ENCODE measurements at regions not wholly inside any gene's neighbourhood (a gene's known extent, or its start where the extent isn't known, plus 50 kb on each side); places are given as distances from the start of the nearest gene placed in this dataset.
A peak's percentile ranks its signal among the peaks of the same experiment; 100 is the strongest.

- intact Hi-C loops (cut with micrococcal nuclease): no loop called here
- no peak for DNase-seq
- no peak overlapping the region for H3K4me3 Mint-ChIP-seq
- CTCF ChIA-PET: no interaction called here
- no peaks in the 10 kb centered on the region for H3K36me3 Mint-ChIP-seq
- no peak overlapping the region for H3K27ac Mint-ChIP-seq
- peaks cover 1% of the 10 kb centered on the region for H3K27me3 Mint-ChIP-seq
- POLR2A ChIA-PET: no interaction called here
- H3K4me1 Mint-ChIP-seq (ENCODE audit: low read depth): no peaks in the 10 kb centered on the region
- H3K9me3 Mint-ChIP-seq: no peaks in the 10 kb centered on the region
Observed at GRCh38 chr7:132690174-132690573, 113.9 kb upstream of the PLXNA4 start.

- Mint-ChIP-seq H3K4me3 (no peak overlapping the region), H3K9me3 (no peaks in the 10 kb centered on the region), H3K36me3 (no peaks in the 10 kb centered on the region), H3K27ac (no peak overlapping the region), H3K27me3 (no peaks in the 10 kb centered on the region), H3K4me1 (ENCODE audit: low read depth) (no peaks in the 10 kb centered on the region)
- intact Hi-C loops (cut with micrococcal nuclease): no loop called here
- POLR2A ChIA-PET: no interaction called here
- CTCF ChIA-PET: no interaction called here
- no peak for DNase-seq
Observed at GRCh38 chr7:132687981-132688383, 111.7 kb upstream of the PLXNA4 start.

GRCh38 chr7:132687016-132687415 is 110.7 kb upstream of the PLXNA4 start:
- H3K4me3 Mint-ChIP-seq: no peak overlapping the region
- H3K27me3 Mint-ChIP-seq: no peaks in the 10 kb centered on the region
- intact Hi-C loops (cut with micrococcal nuclease): no loop called here
- H3K4me1 Mint-ChIP-seq (ENCODE audit: low read depth): no peaks in the 10 kb centered on the region
- no peaks in the 10 kb centered on the region for H3K9me3 Mint-ChIP-seq
- H3K27ac Mint-ChIP-seq: no peak overlapping the region
- DNase-seq: no peak
- CTCF ChIA-PET: no interaction called here
- POLR2A ChIA-PET: no interaction called here
- no peaks in the 10 kb centered on the region for H3K36me3 Mint-ChIP-seq

GRCh38 chr7:132685277-132685676 is 109.0 kb upstream of the PLXNA4 start:
- ChIA-PET POLR2A (no interaction called here), CTCF (no interaction called here)
- no peak for DNase-seq
- no peak overlapping the region for H3K27ac Mint-ChIP-seq
- no peaks in the 10 kb centered on the region for H3K9me3 Mint-ChIP-seq
- H3K27me3 Mint-ChIP-seq: no peaks in the 10 kb centered on the region
- intact Hi-C loops (cut with micrococcal nuclease): no loop called here
- H3K36me3 Mint-ChIP-seq: no peaks in the 10 kb centered on the region
- no peaks in the 10 kb centered on the region for H3K4me1 Mint-ChIP-seq (ENCODE audit: low read depth)
- H3K4me3 Mint-ChIP-seq: no peak overlapping the region

- intact Hi-C loops (cut with micrococcal nuclease): no loop called here
- H3K4me3 Mint-ChIP-seq: no peak overlapping the region
- H3K36me3 Mint-ChIP-seq: no peaks in the 10 kb centered on the region
- H3K4me1 Mint-ChIP-seq (ENCODE audit: low read depth): no peaks in the 10 kb centered on the region
- ChIA-PET POLR2A (no interaction called here), CTCF (no interaction called here)
- H3K27me3 Mint-ChIP-seq: no peaks in the 10 kb centered on the region
- no peak overlapping the region for H3K27ac Mint-ChIP-seq
- H3K9me3 Mint-ChIP-seq: no peaks in the 10 kb centered on the region
- DNase-seq: no peak
Observed at GRCh38 chr7:132683896-132684690, 107.8 kb upstream of the PLXNA4 start.

GRCh38 chr7:132681951-132682350 is 105.7 kb upstream of the PLXNA4 start:
- CTCF ChIA-PET: no interaction called here
- intact Hi-C loops (cut with micrococcal nuclease): no loop called here

GRCh38 chr7:132680590-132680989 is 104.3 kb upstream of the PLXNA4 start:
- intact Hi-C loops (cut with micrococcal nuclease): no loop called here
- ChIA-PET CTCF (no interaction called here), POLR2A (no interaction called here)
- H3K4me1 Mint-ChIP-seq (ENCODE audit: low read depth): no peaks in the 10 kb centered on the region
- no peaks in the 10 kb centered on the region for H3K9me3 Mint-ChIP-seq
- no peaks in the 10 kb centered on the region for H3K36me3 Mint-ChIP-seq
- peak; percentile 24 for DNase-seq
- H3K27ac Mint-ChIP-seq: no peak overlapping the region
- no peak overlapping the region for H3K4me3 Mint-ChIP-seq
- H3K27me3 Mint-ChIP-seq: no peaks in the 10 kb centered on the region

More at GRCh38 chr7:132681951-132682350, 105.7 kb upstream of the PLXNA4 start:
- Mint-ChIP-seq H3K4me1 (ENCODE audit: low read depth) (no peaks in the 10 kb centered on the region), H3K9me3 (no peaks in the 10 kb centered on the region), H3K27me3 (no peaks in the 10 kb centered on the region), H3K4me3 (no peak overlapping the region), H3K27ac (no peak overlapping the region), H3K36me3 (no peaks in the 10 kb centered on the region)
- no peak for DNase-seq
- POLR2A ChIA-PET: no interaction called here

- ChIA-PET POLR2A (no interaction called here), CTCF (no interaction called here)
- H3K27me3 Mint-ChIP-seq: no peaks in the 10 kb centered on the region
- no peak for DNase-seq
- H3K4me1 Mint-ChIP-seq (ENCODE audit: low read depth): no peaks in the 10 kb centered on the region
- no peak overlapping the region for H3K27ac Mint-ChIP-seq
- H3K36me3 Mint-ChIP-seq: no peaks in the 10 kb centered on the region
- H3K4me3 Mint-ChIP-seq: no peak overlapping the region
- intact Hi-C loops (cut with micrococcal nuclease): no loop called here
- H3K9me3 Mint-ChIP-seq: no peaks in the 10 kb centered on the region
Observed at GRCh38 chr7:132678656-132679055, 102.4 kb upstream of the PLXNA4 start.

GRCh38 chr7:132677918-132678317 is 101.6 kb upstream of the PLXNA4 start:
- no peaks in the 10 kb centered on the region for H3K9me3 Mint-ChIP-seq
- intact Hi-C loops (cut with micrococcal nuclease): no loop called here
- no peak overlapping the region for H3K27ac Mint-ChIP-seq
- DNase-seq: no peak
- no peaks in the 10 kb centered on the region for H3K36me3 Mint-ChIP-seq
- ChIA-PET POLR2A (no interaction called here), CTCF (no interaction called here)
- no peak overlapping the region for H3K4me3 Mint-ChIP-seq
- no peaks in the 10 kb centered on the region for H3K4me1 Mint-ChIP-seq (ENCODE audit: low read depth)
- no peaks in the 10 kb centered on the region for H3K27me3 Mint-ChIP-seq

- POLR2A ChIA-PET: no interaction called here
- no peak overlapping the region for H3K27ac Mint-ChIP-seq
- H3K36me3 Mint-ChIP-seq: no peaks in the 10 kb centered on the region
- no peaks in the 10 kb centered on the region for H3K9me3 Mint-ChIP-seq
- intact Hi-C loops (cut with micrococcal nuclease): no loop called here
- H3K4me1 Mint-ChIP-seq (ENCODE audit: low read depth): no peaks in the 10 kb centered on the region
- DNase-seq: no peak
- H3K27me3 Mint-ChIP-seq: no peaks in the 10 kb centered on the region
- CTCF ChIA-PET: no interaction called here
- H3K4me3 Mint-ChIP-seq: no peak overlapping the region
Observed at GRCh38 chr7:132672200-132672990, 96.1 kb upstream of the PLXNA4 start.

GRCh38 chr7:132666774-132667172 is 90.5 kb upstream of the PLXNA4 start:
- no peak for DNase-seq
- no peaks in the 10 kb centered on the region for H3K27me3 Mint-ChIP-seq
- intact Hi-C loops (cut with micrococcal nuclease): loop anchor here (1.0 kb wide), 1 partner anchor 11 kb away; no protein-coding TSS in a partner anchor
- H3K36me3 Mint-ChIP-seq: no peaks in the 10 kb centered on the region
- peaks cover 12% of the 10 kb centered on the region for H3K4me1 Mint-ChIP-seq (ENCODE audit: low read depth)
- H3K9me3 Mint-ChIP-seq: no peaks in the 10 kb centered on the region
- no peak overlapping the region for H3K4me3 Mint-ChIP-seq
- ChIA-PET CTCF (interaction anchor here (1.0 to 2.9 kb wide), 4 partner anchors 9 to 86 kb away, joined by 3 to 8 read pairs (median 4); no protein-coding TSS in a partner anchor), POLR2A (interaction anchor here (1.0 to 1.6 kb wide), 2 partner anchors 9 to 11 kb away, joined by 3 to 6 read pairs; no protein-coding TSS in a partner anchor)
- peak overlapping the region; percentile 3 for H3K27ac Mint-ChIP-seq

GRCh38 chr7:132666071-132666773 is 90.0 kb upstream of the PLXNA4 start:
- H3K4me1 Mint-ChIP-seq (ENCODE audit: low read depth): peaks cover 12% of the 10 kb centered on the region
- H3K27ac Mint-ChIP-seq: peak overlapping the region; percentile 3
- no peak overlapping the region for H3K4me3 Mint-ChIP-seq
- no peaks in the 10 kb centered on the region for H3K9me3 Mint-ChIP-seq
- peak; percentile 30 for DNase-seq
- H3K36me3 Mint-ChIP-seq: no peaks in the 10 kb centered on the region
- H3K27me3 Mint-ChIP-seq: no peaks in the 10 kb centered on the region
- ChIA-PET CTCF (interaction anchor here (1.0 to 2.9 kb wide), 4 partner anchors 8 to 86 kb away, joined by 3 to 8 read pairs (median 4); no protein-coding TSS in a partner anchor), POLR2A (interaction anchor here (1.0 to 1.6 kb wide), 2 partner anchors 9 to 11 kb away, joined by 3 to 6 read pairs; no protein-coding TSS in a partner anchor)
- intact Hi-C loops (cut with micrococcal nuclease): loop anchor here (1.0 kb wide), 1 partner anchor 11 kb away; no protein-coding TSS in a partner anchor

Data from activated CD4-positive, alpha-beta memory T cell treated with anti-CD3 and anti-CD28 coated beads for 36 hours (primary cell).